T47D (cell line): ENCODE measurements at regions not wholly inside any gene's neighbourhood (a gene's known extent, or its start where the extent isn't known, plus 50 kb on each side); places are given as distances from the start of the nearest gene placed in this dataset.

Experiments used
- DNase-seq, 2 experiments: peaks; one replicate each; pipeline versions ENCODE4 v3.0.0 to v3.0.0-alpha.2; 2011 to 2012; ENCODE audit warnings: low read depth in 1 of 2, low spot score in 1 of 2
- JUND ChIP-seq: IDR thresholded peaks from 2 replicates; pipeline ENCODE4 v1.6.1; 2012; ENCODE audit warnings: low read depth
- in situ Hi-C: cut with HindIII; loops from 2 replicates; pipeline ENCODE4 v1.10.0; 2016; ENCODE audit warnings: low sequenced_read_pairs, low pct_unique_long_range_greater_than_20kb

DNA sequence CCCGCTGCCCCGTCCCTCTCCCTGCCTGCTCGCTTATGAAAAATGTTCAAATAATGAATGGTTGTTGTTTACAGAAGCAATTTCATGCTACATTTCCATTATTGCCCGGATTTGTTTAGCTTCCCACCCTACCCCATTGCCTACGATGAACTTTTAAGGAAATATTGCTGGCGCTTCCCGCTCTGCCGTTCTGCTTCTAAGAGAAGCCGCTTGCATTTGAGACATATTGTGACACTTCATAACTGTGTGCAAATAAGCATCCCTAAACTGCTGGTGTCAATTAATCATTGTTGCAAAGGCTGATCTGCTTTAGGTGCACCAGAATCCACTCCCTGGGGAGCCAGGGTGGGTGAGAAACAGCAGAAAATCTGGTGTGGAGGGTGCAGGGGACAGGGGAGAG, 52.3 kb upstream of the LMO1 start:
- in situ Hi-C loops: no loop called here
- no peak for DNase-seq
- no peak for TF ChIP-seq JUND

DNA sequence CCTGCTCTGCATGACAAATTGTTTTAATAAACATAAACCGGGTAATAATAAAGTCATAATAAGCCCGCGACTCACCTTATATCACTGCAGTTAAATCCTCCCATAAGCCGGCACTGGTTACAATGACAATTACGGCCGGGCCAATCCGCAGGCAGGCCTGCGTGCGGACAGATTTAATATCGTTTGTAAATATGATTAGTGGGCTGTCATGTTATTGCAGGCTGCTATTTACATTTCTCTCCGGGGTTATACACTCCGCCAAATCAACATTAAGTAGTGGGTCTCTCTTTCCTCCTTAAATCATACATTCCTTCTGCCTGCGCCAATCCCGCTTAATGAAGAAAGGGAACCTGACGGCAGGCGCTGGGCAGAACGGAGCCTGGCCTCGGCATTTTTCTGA, 51.8 kb upstream of the LMO1 start:
- no peak for DNase-seq
- in situ Hi-C loops: no loop called here
- no peak for TF ChIP-seq JUND

DNA sequence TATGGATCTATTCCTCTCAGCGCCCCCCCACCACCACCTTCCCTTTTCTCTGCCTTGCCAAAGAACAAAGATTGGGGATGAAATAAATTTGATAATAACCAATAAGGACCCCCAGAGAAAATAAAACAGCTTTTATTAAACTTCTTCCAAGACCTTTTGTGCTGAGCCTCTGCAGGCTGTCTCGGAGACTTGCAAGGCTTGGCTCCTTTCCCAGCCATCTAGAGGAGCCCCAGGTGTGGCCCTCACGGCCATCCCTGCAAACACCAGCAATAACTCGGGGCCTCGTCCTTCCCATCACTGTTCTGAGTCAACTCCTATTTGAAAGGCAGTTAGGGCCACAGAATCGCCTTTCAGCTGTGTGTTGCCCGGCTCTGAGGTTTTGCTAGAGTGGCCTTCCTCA, 51.2 kb upstream of the LMO1 start:
- in situ Hi-C loops: no loop called here
- TF ChIP-seq JUND: no peak
- no peak for DNase-seq

DNA sequence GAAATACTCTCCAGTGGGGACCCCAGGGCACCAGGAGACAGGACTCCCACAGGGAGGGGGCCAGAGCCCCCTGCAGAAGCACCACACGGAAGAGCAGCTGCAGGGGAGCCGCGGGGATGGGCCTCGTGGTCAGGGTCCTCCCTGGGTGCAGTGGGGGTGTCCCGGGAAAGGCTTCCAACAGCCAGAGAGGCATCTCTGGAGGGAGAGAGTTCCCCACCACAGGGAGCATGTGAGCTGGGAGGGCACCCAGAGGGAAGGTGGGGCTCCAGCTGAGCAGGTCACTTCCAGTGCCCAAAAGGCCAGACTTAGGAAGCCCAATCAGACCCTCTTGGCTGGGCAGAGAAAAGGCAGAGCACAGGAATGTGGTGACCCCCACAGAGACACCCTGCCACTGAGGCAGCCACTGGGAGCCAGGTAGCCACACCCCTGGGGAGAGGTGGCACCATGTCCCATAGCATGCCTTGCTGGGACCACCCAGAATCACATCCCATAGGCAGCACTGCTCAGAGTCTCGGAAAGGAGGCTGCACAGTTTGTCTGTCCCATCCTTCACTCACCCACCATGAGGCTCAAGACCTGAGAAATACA, 49.9 kb upstream of the LMO1 start:
- TF ChIP-seq JUND: no peak
- in situ Hi-C loops: no loop called here
- no peak for DNase-seq
